LNCAP (cell line): ENCODE measurements at regions not wholly inside any gene's neighbourhood (a gene's known extent, or its start where the extent isn't known, plus 50 kb on each side); places are given as distances from the start of the nearest gene placed in this dataset.

Source experiments
- TF ChIP-seq, protein P1 (sequence below): fragments of 450-650 bp; IDR thresholded peaks from 2 replicates; pipeline ENCODE4 v1.5.1; 2017; ENCODE audit warnings: mild to moderate bottlenecking

DNA sequence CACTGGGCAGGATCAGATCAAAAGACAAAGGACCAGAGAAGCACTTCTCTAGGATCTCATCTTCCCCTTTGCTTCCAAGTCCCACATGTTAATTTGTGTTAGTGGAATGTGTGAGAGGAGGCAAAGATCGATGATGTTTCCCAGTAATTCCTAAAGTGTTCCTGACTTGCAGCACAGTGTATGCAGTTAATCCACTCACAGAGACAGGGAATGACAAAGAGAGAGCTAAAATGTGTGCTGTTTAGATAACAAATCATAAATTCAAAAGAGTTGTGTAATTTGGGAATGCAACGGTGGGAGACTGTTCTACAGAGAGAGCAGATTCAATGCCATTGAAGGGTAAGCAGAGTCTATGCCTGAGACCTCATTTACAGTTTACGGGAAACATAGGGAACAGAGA is 132.0 kb upstream of the SVIL start:
- TF ChIP-seq, protein P1, sequence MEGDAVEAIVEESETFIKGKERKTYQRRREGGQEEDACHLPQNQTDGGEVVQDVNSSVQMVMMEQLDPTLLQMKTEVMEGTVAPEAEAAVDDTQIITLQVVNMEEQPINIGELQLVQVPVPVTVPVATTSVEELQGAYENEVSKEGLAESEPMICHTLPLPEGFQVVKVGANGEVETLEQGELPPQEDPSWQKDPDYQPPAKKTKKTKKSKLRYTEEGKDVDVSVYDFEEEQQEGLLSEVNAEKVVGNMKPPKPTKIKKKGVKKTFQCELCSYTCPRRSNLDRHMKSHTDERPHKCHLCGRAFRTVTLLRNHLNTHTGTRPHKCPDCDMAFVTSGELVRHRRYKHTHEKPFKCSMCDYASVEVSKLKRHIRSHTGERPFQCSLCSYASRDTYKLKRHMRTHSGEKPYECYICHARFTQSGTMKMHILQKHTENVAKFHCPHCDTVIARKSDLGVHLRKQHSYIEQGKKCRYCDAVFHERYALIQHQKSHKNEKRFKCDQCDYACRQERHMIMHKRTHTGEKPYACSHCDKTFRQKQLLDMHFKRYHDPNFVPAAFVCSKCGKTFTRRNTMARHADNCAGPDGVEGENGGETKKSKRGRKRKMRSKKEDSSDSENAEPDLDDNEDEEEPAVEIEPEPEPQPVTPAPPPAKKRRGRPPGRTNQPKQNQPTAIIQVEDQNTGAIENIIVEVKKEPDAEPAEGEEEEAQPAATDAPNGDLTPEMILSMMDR: no peak

DNA sequence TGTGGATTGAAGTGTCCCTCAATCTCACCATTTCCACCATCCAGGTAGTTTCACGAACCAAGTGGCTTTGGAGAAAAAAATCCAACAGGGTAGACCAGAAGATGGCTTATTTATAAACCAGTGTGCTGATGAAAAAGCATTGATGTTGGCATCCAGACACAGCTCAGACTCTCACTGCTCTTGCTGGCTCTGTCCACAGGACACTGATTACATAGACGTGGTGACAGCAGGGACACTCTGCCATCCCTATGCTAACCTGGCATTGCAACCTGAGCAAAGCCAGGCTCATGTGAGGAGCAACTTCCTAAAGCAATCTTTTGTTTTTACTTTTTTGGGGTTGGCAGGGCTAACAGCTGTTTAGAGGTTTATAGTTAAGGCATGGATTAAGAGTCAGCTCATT is 130.6 kb upstream of the SVIL start:
- TF ChIP-seq, protein P1: no peak

DNA sequence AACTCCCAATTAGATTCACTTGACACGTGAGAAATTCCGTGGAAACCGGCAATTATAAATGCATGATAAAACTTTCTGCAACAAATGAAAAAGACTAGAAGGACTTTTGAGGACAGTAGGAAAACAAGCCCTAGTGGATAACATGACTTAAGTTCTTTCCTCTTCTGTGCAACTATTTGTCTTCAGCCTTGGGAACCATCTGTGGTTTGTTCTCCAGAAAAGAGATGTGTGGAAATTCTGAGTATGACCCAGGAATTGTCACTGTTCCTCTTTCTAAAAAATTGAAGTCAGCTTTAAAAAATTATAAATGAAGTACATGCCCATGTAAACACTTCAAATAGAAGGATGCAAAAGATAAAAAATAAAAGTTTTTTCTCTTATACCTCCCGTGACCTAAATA is 128.6 kb upstream of the SVIL start:
- TF ChIP-seq, protein P1: no peak

DNA sequence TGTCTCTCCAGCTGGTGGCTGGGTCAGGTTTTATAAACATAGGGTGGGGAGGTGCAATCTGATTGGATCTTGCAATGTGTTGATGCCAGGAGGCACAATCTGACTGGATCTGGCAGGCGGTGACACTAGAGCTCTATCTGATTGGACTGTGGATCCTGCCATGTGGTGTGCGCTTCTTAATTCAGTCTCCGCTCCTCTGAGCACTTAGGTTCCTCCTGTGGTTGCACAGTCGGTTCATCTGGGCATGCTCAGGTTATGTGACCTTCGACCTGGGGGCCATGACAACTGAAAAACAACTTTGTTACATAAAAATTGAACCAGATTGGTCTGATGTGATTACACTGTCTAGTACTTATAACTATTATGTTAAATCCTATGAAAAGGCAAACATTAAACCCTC is 127.1 kb upstream of the SVIL start:
- TF ChIP-seq, protein P1: no peak

DNA sequence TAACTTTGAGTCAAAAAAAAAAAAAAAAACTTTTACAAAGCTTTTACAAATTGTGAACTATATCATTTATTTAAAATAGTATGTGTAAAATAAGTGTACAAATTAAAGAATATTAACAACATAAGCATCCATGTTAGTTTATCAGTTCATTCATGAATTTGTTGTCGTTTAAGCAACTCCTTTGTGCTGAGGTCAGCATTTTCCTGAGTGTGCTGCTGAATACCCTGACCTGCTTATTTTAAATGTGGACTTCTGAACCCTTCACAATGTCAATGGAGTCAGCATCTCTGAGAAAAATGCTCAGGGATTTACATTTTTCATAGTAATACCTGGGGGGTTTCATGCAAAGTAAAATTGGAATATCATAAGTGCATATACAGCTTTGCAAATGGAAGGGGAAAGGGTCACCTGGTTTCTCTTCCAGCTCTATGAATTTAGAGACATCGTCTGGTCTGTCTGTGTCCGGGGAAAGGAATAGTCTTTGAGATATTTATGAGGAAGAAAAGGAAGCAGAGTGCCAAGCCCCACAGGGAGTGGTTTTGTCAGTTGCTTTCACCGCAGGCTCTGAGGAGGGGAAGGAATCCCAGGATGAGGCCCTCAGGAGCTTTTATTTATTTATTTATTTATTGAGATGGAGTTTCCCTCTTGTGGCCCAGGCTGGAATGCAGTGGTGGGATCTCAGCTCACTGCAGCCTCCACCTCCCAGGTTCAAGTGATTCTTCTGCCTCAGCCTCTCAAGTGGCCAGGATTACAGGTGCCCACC is 125.5 kb upstream of the SVIL start:
- TF ChIP-seq, protein P1: no peak

DNA sequence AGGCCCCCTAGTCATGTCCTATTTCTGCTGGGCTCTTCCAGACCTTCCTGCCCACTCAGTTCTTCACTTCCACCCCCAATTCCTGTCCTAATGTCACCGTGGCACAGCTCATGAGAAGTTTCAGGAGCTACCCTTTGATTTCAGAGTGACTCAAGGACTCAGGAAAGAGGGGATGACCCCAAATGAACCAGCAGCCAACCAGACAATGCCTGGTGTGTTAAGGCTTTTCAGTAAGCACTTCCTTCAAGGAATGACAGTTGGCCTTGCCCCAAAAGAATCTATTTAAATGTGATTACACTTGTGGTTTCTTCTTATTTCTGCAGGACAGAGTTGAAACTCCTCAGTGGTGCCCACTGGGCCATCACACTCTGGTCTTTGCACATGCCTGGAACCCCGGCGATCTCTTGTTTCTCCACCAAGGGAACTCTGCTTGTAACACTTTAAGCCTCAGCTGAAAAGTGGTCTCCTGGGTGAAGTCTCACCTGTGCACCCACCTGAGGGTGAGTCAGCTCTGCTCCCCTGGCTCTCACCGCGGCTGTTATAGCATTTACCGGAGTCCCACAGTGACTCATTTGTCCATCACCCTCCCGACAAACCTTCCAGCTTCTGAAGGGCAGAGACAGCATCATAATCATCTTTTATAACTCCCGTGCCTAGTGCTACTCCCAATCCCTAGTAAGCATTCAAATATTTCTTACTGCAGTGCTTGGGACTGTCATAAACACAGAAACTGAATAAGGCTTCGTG is 123.0 kb upstream of the SVIL start:
- TF ChIP-seq, protein P1: no peak

DNA sequence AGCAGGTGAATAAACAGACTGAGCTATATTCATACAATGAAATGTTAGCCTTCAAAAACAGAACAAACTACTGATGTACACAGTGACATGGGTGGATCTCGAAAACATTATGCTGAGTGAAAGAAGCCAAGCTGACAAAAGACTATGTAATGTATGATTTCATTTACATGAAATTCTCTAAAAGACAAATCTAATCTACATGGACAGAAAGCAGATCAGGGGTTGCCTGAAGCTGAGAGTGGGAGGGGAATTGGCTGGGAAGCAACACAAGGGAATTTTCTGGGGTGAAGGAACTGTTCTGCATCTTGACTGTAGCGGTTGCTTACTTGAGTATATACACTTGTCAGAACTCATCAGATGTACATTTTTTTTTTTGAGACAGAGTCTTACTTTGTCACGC is 121.7 kb upstream of the SVIL start:
- TF ChIP-seq, protein P1: no peak
